Naive thymus-derived CD8-positive, alpha-beta T cell (primary cell): ENCODE measurements at regions not wholly inside any gene's neighbourhood (a gene's known extent, or its start where the extent isn't known, plus 50 kb on each side); places are given as distances from the start of the nearest gene placed in this dataset.
"Not testable (repeated sequence)": the region's sequence is repeated elsewhere in the genome, so short reads cannot be mapped to it uniquely, and the experiment has no call there.

Experiments used
- ATAC-seq, 2 donors: fragments of 150-1000 bp; cut with Tn5 transposase in 1 of 2; sonication (Bioruptor Pico), chemical (Tn5 transposase) in 1 of 2; 1 replicate in 1 of 2; 2 replicates in 1 of 2; pipeline ENCODE4 v1.10.0; 2021; ENCODE audit warnings: mild to moderate bottlenecking in 2 of 2, moderate library complexity in 2 of 2
- POLR2A ChIA-PET: fragments of 350-600 bp; sonication (Branson Sonifier 250); formaldehyde crosslinking; loops from one replicate; lab custom pipeline; 2021; ENCODE audit warnings: antibody characterized with exemption; lab: Charles Lee
- DNase-seq, 10 donors: peaks; one replicate each; pipeline versions ENCODE4 v3.0.0 to v3.0.0-alpha.2; 2020 to 2022
- H3K27ac Mint-ChIP-seq, 10 donors: one replicate each; pipeline ENCODE4 v1.8.0; 2020 to 2022; ENCODE audit warnings: mild to moderate bottlenecking in 10 of 10, mixed read lengths in 10 of 10, moderate library complexity in 4 of 10, inconsistent platforms in 1 of 10
- H3K27me3 Mint-ChIP-seq, 5 donors: one replicate each; pipeline ENCODE4 v1.8.0; 2021 to 2022; ENCODE audit warnings: mixed read lengths in 5 of 5
- H3K36me3 Mint-ChIP-seq, 3 donors: one replicate each; pipeline ENCODE4 v1.8.0; 2020 to 2022; ENCODE audit warnings: mixed read lengths in 3 of 3, mild to moderate bottlenecking in 2 of 3, inconsistent platforms in 1 of 3
- H3K4me1 Mint-ChIP-seq, 4 donors: one replicate each; pipeline ENCODE4 v1.8.0; 2021 to 2022; ENCODE audit warnings: mixed read lengths in 4 of 4
- H3K4me3 Mint-ChIP-seq, 10 donors: one replicate each; pipeline ENCODE4 v1.8.0; 2020 to 2022; ENCODE audit warnings: mild to moderate bottlenecking in 10 of 10, mixed read lengths in 10 of 10, moderate library complexity in 6 of 10, inconsistent platforms in 1 of 10
- H3K9me3 Mint-ChIP-seq, 9 donors: one replicate each; pipeline ENCODE4 v1.8.0; 2020 to 2022; ENCODE audit warnings: mixed read lengths in 9 of 9, mild to moderate bottlenecking in 3 of 9, inconsistent platforms in 1 of 9, moderate library complexity in 1 of 9

- Mint-ChIP-seq H3K27ac (no peak overlapping the region), H3K4me3 (no peak overlapping the region)
These were observed 790.1 kb downstream of the TENT5A start for GRCh38 chr6:80962382-80962781.

GRCh38 chr6:80961166-80961565, 791.3 kb downstream of the TENT5A start:
- DNase-seq: no peak
- POLR2A ChIA-PET: no interaction called here
- H3K4me1 Mint-ChIP-seq: no peaks in the 10 kb centered on the region
- H3K36me3 Mint-ChIP-seq: no peaks in the 10 kb centered on the region
- H3K9me3 Mint-ChIP-seq: no peaks in the 10 kb centered on the region
- H3K4me3 Mint-ChIP-seq: no peak overlapping the region
- no peak for ATAC-seq
- no peak overlapping the region for H3K27ac Mint-ChIP-seq
- no peaks in the 10 kb centered on the region for H3K27me3 Mint-ChIP-seq

More at GRCh38 chr6:80962382-80962781, 790.1 kb downstream of the TENT5A start:
- H3K36me3 Mint-ChIP-seq: no peaks in the 10 kb centered on the region
- H3K4me1 Mint-ChIP-seq: no peaks in the 10 kb centered on the region
- no peaks in the 10 kb centered on the region for H3K27me3 Mint-ChIP-seq
- no peaks in the 10 kb centered on the region for H3K9me3 Mint-ChIP-seq
- POLR2A ChIA-PET: no interaction called here
- DNase-seq (no peak), ATAC-seq (no peak)

GRCh38 chr6:80959034-80959433, 793.4 kb downstream of the TENT5A start:
- POLR2A ChIA-PET: no interaction called here
- no peaks in the 10 kb centered on the region for H3K4me1 Mint-ChIP-seq
- no peak overlapping the region for H3K4me3 Mint-ChIP-seq
- H3K27ac Mint-ChIP-seq: no peak overlapping the region
- H3K9me3 Mint-ChIP-seq: peaks cover 0 to 3% (median 0%) of the 10 kb centered on the region in 9 donors
- no peaks in the 10 kb centered on the region for H3K36me3 Mint-ChIP-seq
- ATAC-seq (no peak), DNase-seq (no peak)
- H3K27me3 Mint-ChIP-seq: no peaks in the 10 kb centered on the region

- no peaks in the 10 kb centered on the region for H3K4me1 Mint-ChIP-seq
- H3K9me3 Mint-ChIP-seq: peaks cover 0 to 3% (median 0%) of the 10 kb centered on the region in 9 donors
- ATAC-seq (no peak), DNase-seq (no peak)
- POLR2A ChIA-PET: no interaction called here
- H3K27ac Mint-ChIP-seq: no peak overlapping the region
- no peaks in the 10 kb centered on the region for H3K36me3 Mint-ChIP-seq
- no peaks in the 10 kb centered on the region for H3K27me3 Mint-ChIP-seq
- no peak overlapping the region for H3K4me3 Mint-ChIP-seq
These were observed 795.6 kb downstream of the TENT5A start for GRCh38 chr6:80956898-80957297.

- H3K27me3 Mint-ChIP-seq, H3K4me3 Mint-ChIP-seq, H3K36me3 Mint-ChIP-seq, POLR2A ChIA-PET, H3K27ac Mint-ChIP-seq, H3K9me3 Mint-ChIP-seq, H3K4me1 Mint-ChIP-seq, ATAC-seq, DNase-seq: not testable (repeated sequence)
These were observed 800.0 kb downstream of the TENT5A start for GRCh38 chr6:80952479-80952878.

- Mint-ChIP-seq H3K36me3 (no peaks in the 10 kb centered on the region), H3K27me3 (no peaks in the 10 kb centered on the region), H3K9me3 (peaks cover 0 to 6% (median 0%) of the 10 kb centered on the region in 9 donors), H3K27ac (no peak overlapping the region), H3K4me1 (no peaks in the 10 kb centered on the region), H3K4me3 (no peak overlapping the region)
- DNase-seq (no peak), ATAC-seq (no peak)
- POLR2A ChIA-PET: no interaction called here
These were observed 806.1 kb downstream of the TENT5A start for GRCh38 chr6:80946402-80946801.

GRCh38 chr6:80942911-80943310, 809.6 kb downstream of the TENT5A start:
- Mint-ChIP-seq H3K9me3 (peaks cover 0 to 12% (median 3%) of the 10 kb centered on the region in 9 donors), H3K27me3 (peaks cover 0 to 5% (median 0%) of the 10 kb centered on the region in 5 donors), H3K27ac (no peak overlapping the region), H3K36me3 (peaks cover 0 to 2% (median 0%) of the 10 kb centered on the region in 3 donors), H3K4me3 (no peak overlapping the region), H3K4me1 (no peaks in the 10 kb centered on the region)
- POLR2A ChIA-PET: no interaction called here
- no peak for ATAC-seq
- DNase-seq: no peak

GRCh38 chr6:80940976-80941375, 811.5 kb downstream of the TENT5A start:
- H3K27ac Mint-ChIP-seq: no peak overlapping the region
- POLR2A ChIA-PET: no interaction called here
- ATAC-seq (no peak), DNase-seq (no peak)
- H3K4me1 Mint-ChIP-seq: no peaks in the 10 kb centered on the region
- peaks cover 0 to 17% (median 5%) of the 10 kb centered on the region in 9 donors for H3K9me3 Mint-ChIP-seq
- H3K27me3 Mint-ChIP-seq: peaks cover 0 to 5% (median 0%) of the 10 kb centered on the region in 5 donors
- H3K4me3 Mint-ChIP-seq: no peak overlapping the region
- peaks cover 0 to 5% (median 0%) of the 10 kb centered on the region in 3 donors for H3K36me3 Mint-ChIP-seq

- Mint-ChIP-seq H3K4me3 (no peak overlapping the region), H3K27me3 (peaks cover 0 to 5% (median 0%) of the 10 kb centered on the region in 5 donors), H3K4me1 (no peaks in the 10 kb centered on the region), H3K27ac (no peak overlapping the region), H3K36me3 (peaks cover 0 to 5% (median 0%) of the 10 kb centered on the region in 3 donors), H3K9me3 (peaks cover 0 to 17% (median 5%) of the 10 kb centered on the region in 9 donors)
- ATAC-seq (no peak), DNase-seq (no peak)
- POLR2A ChIA-PET: no interaction called here
These were observed 811.9 kb downstream of the TENT5A start for GRCh38 chr6:80940571-80940970.

GRCh38 chr6:80939898-80940297, 812.6 kb downstream of the TENT5A start:
- Mint-ChIP-seq H3K9me3 (peaks cover 1 to 19% (median 7%) of the 10 kb centered on the region in 9 donors), H3K4me1 (no peaks in the 10 kb centered on the region), H3K4me3 (no peak overlapping the region), H3K36me3 (peaks cover 0 to 5% (median 0%) of the 10 kb centered on the region in 3 donors), H3K27me3 (peaks cover 0 to 5% (median 0%) of the 10 kb centered on the region in 5 donors), H3K27ac (no peak overlapping the region)
- no peak for ATAC-seq
- POLR2A ChIA-PET: no interaction called here
- no peak for DNase-seq

- Mint-ChIP-seq H3K9me3 (peaks cover 4 to 23% (median 8%) of the 10 kb centered on the region in 9 donors), H3K4me3 (no peak overlapping the region), H3K36me3 (peaks cover 0 to 5% (median 0%) of the 10 kb centered on the region in 3 donors), H3K27ac (no peak overlapping the region), H3K27me3 (peaks cover 0 to 5% (median 0%) of the 10 kb centered on the region in 5 donors), H3K4me1 (no peaks in the 10 kb centered on the region)
- ATAC-seq (no peak), DNase-seq (no peak)
- POLR2A ChIA-PET: no interaction called here
These were observed 813.0 kb downstream of the TENT5A start for GRCh38 chr6:80939480-80939879.

GRCh38 chr6:80938131-80938530, 814.4 kb downstream of the TENT5A start:
- H3K27me3 Mint-ChIP-seq: peaks cover 0 to 5% (median 0%) of the 10 kb centered on the region in 5 donors
- ATAC-seq (no peak), DNase-seq (no peak)
- peaks cover 4 to 30% (median 15%) of the 10 kb centered on the region in 9 donors for H3K9me3 Mint-ChIP-seq
- no peak overlapping the region for H3K27ac Mint-ChIP-seq
- no peak overlapping the region for H3K4me3 Mint-ChIP-seq
- POLR2A ChIA-PET: no interaction called here
- peaks cover 0 to 5% (median 0%) of the 10 kb centered on the region in 3 donors for H3K36me3 Mint-ChIP-seq
- no peaks in the 10 kb centered on the region for H3K4me1 Mint-ChIP-seq

GRCh38 chr6:80932359-80932758, 820.1 kb downstream of the TENT5A start:
- H3K36me3 Mint-ChIP-seq: no peaks in the 10 kb centered on the region
- DNase-seq (no peak), ATAC-seq (no peak)
- no peaks in the 10 kb centered on the region for H3K27me3 Mint-ChIP-seq
- POLR2A ChIA-PET: no interaction called here
- H3K9me3 Mint-ChIP-seq: peaks cover 3 to 24% (median 13%) of the 10 kb centered on the region in 9 donors
- no peak overlapping the region for H3K27ac Mint-ChIP-seq
- H3K4me1 Mint-ChIP-seq: no peaks in the 10 kb centered on the region
- no peak overlapping the region for H3K4me3 Mint-ChIP-seq

GRCh38 chr6:80930376-80930775, 822.1 kb downstream of the TENT5A start:
- no peaks in the 10 kb centered on the region for H3K36me3 Mint-ChIP-seq
- H3K9me3 Mint-ChIP-seq: peaks cover 3 to 24% (median 11%) of the 10 kb centered on the region in 9 donors
- H3K27me3 Mint-ChIP-seq: no peaks in the 10 kb centered on the region
- POLR2A ChIA-PET: no interaction called here
- DNase-seq (no peak), ATAC-seq (no peak)
- no peak overlapping the region for H3K4me3 Mint-ChIP-seq
- H3K4me1 Mint-ChIP-seq: no peaks in the 10 kb centered on the region
- H3K27ac Mint-ChIP-seq: no peak overlapping the region
